Upper lobe of right lung (tissue), 1 donor: ENCODE measurements at regions not wholly inside any gene's neighbourhood (a gene's known extent, or its start where the extent isn't known, plus 50 kb on each side); places are given as distances from the start of the nearest gene placed in this dataset.
A peak's percentile ranks its signal among the peaks of the same experiment; 100 is the strongest.

ENCODE experiments used
- ATAC-seq: fragments of 200-7000 bp; cut with Tn5 transposase; one replicate; pipeline ENCODE4 v1.9.1; 2020; ENCODE audit warnings: mild to moderate bottlenecking, moderate library complexity
- DNase-seq: peaks from one replicate; pipeline ENCODE4 v3.0.0-alpha.2; 2020
- H3K27ac ChIP-seq: fragments of 200-600 bp; one replicate; pipeline ENCODE4 v1.8.0; 2022
- H3K27me3 ChIP-seq: fragments of 200-600 bp; one replicate; pipeline ENCODE4 v1.8.0; 2022; ENCODE audit warnings: mild to moderate bottlenecking
- H3K36me3 ChIP-seq: fragments of 200-600 bp; one replicate; pipeline ENCODE4 v1.8.0; 2022
- H3K4me1 ChIP-seq: fragments of 200-600 bp; one replicate; pipeline ENCODE4 v1.8.0; 2022
- H3K4me3 ChIP-seq: fragments of 200-600 bp; one replicate; pipeline ENCODE4 v1.8.0; 2022; ENCODE audit warnings: mild to moderate bottlenecking
- H3K9me3 ChIP-seq: fragments of 200-600 bp; one replicate; pipeline ENCODE4 v1.8.0; 2022
- CTCF ChIP-seq: fragments of 200-600 bp; IDR thresholded peaks from one replicate; pipeline ENCODE4 v1.8.0; 2022; ENCODE audit warnings: antibody characterized with exemption
- intact Hi-C: fragments of 100-400 bp; cut with DNase I; formaldehyde crosslinking; loops from one replicate; pipeline ENCODE4 v1.11.0; 2022
- donor health status: DM: no; HTN: yes; CAD: no; lungs with severe emphysema.

- DNase-seq (no peak), ATAC-seq (no peak)
- Histone ChIP-seq H3K4me1 (no peaks in the 10 kb centered on the region), H3K9me3 (no peaks in the 10 kb centered on the region), H3K27ac (no peak overlapping the region), H3K36me3 (no peaks in the 10 kb centered on the region), H3K4me3 (no peak overlapping the region), H3K27me3 (no peaks in the 10 kb centered on the region)
- TF ChIP-seq CTCF = no peak
- intact Hi-C loops = no loop called here
These were observed 931.5 kb upstream of the EPHA7 start for GRCh38 chr6:94350833-94351232.

- ATAC-seq (no peak), DNase-seq (no peak)
- no peak for TF ChIP-seq CTCF
- H3K4me3 ChIP-seq = no peak overlapping the region
- H3K27ac ChIP-seq = no peak overlapping the region
- intact Hi-C loops = no loop called here
- no peaks in the 10 kb centered on the region for H3K9me3 ChIP-seq
- no peaks in the 10 kb centered on the region for H3K27me3 ChIP-seq
- no peaks in the 10 kb centered on the region for H3K36me3 ChIP-seq
- no peaks in the 10 kb centered on the region for H3K4me1 ChIP-seq
These were observed 929.9 kb upstream of the EPHA7 start for GRCh38 chr6:94349227-94349626.

GRCh38 chr6:94344866-94345265, 925.5 kb upstream of the EPHA7 start:
- H3K27me3 ChIP-seq = no peaks in the 10 kb centered on the region
- no peak for TF ChIP-seq CTCF
- intact Hi-C loops = no loop called here
- no peaks in the 10 kb centered on the region for H3K4me1 ChIP-seq
- H3K27ac ChIP-seq = no peak overlapping the region
- no peaks in the 10 kb centered on the region for H3K9me3 ChIP-seq
- DNase-seq (no peak), ATAC-seq (no peak)
- no peaks in the 10 kb centered on the region for H3K36me3 ChIP-seq
- H3K4me3 ChIP-seq = no peak overlapping the region

- ATAC-seq (no peak), DNase-seq (no peak)
- H3K27ac ChIP-seq = no peak overlapping the region
- intact Hi-C loops = no loop called here
- no peaks in the 10 kb centered on the region for H3K4me1 ChIP-seq
- no peaks in the 10 kb centered on the region for H3K27me3 ChIP-seq
- no peaks in the 10 kb centered on the region for H3K9me3 ChIP-seq
- H3K4me3 ChIP-seq = no peak overlapping the region
- no peak for TF ChIP-seq CTCF
- no peaks in the 10 kb centered on the region for H3K36me3 ChIP-seq
These were observed 921.8 kb upstream of the EPHA7 start for GRCh38 chr6:94341173-94341572.

GRCh38 chr6:94323853-94324252, 904.5 kb upstream of the EPHA7 start:
- Histone ChIP-seq H3K9me3 (no peaks in the 10 kb centered on the region), H3K27ac (no peak overlapping the region), H3K36me3 (no peaks in the 10 kb centered on the region), H3K27me3 (no peaks in the 10 kb centered on the region), H3K4me1 (no peaks in the 10 kb centered on the region), H3K4me3 (no peak overlapping the region)
- DNase-seq = no peak
- intact Hi-C loops = no loop called here
- no peak for TF ChIP-seq CTCF
- peak; percentile 23 for ATAC-seq

- TF ChIP-seq CTCF = no peak
- Histone ChIP-seq H3K4me1 (no peaks in the 10 kb centered on the region), H3K36me3 (no peaks in the 10 kb centered on the region), H3K4me3 (no peak overlapping the region), H3K9me3 (no peaks in the 10 kb centered on the region), H3K27ac (no peak overlapping the region), H3K27me3 (no peaks in the 10 kb centered on the region)
- ATAC-seq (no peak), DNase-seq (peak; percentile 53)
- intact Hi-C loops = no loop called here
These were observed 881.2 kb upstream of the EPHA7 start for GRCh38 chr6:94300424-94301144.
